MM.1S (cell line): ENCODE measurements at regions not wholly inside any gene's neighbourhood (a gene's known extent, or its start where the extent isn't known, plus 50 kb on each side); places are given as distances from the start of the nearest gene placed in this dataset.

Source experiments
- CTCF ChIP-seq: fragments of 300-600 bp; sonication (generic); IDR thresholded peaks from 2 replicates; pipeline ENCODE4 v1.5.1; 2016; ENCODE audit warnings: antibody characterized with exemption, low read length, mixed read lengths
- EZH2 ChIP-seq: fragments of 300-600 bp; sonication (generic); optimal IDR thresholded peaks from 2 replicates; pipeline ENCODE3; 2017; ENCODE audit warnings: low read depth, mild to moderate bottlenecking, antibody characterized with exemption, low read length, mixed read lengths

- TF ChIP-seq CTCF = no peak
- TF ChIP-seq EZH2 = no peak
These were observed 87.6 kb downstream of the SKIDA1 start for GRCh38 chr10:21437770-21438382.
